H4 (cell line): ENCODE measurements at regions not wholly inside any gene's neighbourhood (a gene's known extent, or its start where the extent isn't known, plus 50 kb on each side); places are given as distances from the start of the nearest gene placed in this dataset.

Experiments
- DNase-seq: peaks from one replicate; pipeline ENCODE4 v3.0.0-alpha.2; 2015; ENCODE audit warnings: low spot score

- DNase-seq = no peak
Observed at GRCh38 chr14:31943861-31944255, 133.2 kb upstream of the ARHGAP5 start.

GRCh38 chr14:31944256-31945073 lies 132.6 kb upstream of the ARHGAP5 start:
- no peak for DNase-seq

GRCh38 chr14:31945074-31945613 lies 132.0 kb upstream of the ARHGAP5 start:
- no peak for DNase-seq

GRCh38 chr14:31945701-31946100 lies 131.4 kb upstream of the ARHGAP5 start:
- no peak for DNase-seq

- DNase-seq = no peak
Observed at GRCh38 chr14:31947076-31947475, 130.0 kb upstream of the ARHGAP5 start.

- no peak for DNase-seq
Observed at GRCh38 chr14:31947680-31948595, 129.2 kb upstream of the ARHGAP5 start.

GRCh38 chr14:31949709-31950108 lies 127.4 kb upstream of the ARHGAP5 start:
- DNase-seq = peak; percentile 58

GRCh38 chr14:31950331-31950730 lies 126.8 kb upstream of the ARHGAP5 start:
- DNase-seq = no peak

- DNase-seq = peak; percentile 69
Observed at GRCh38 chr14:31950764-31951637, 126.1 kb upstream of the ARHGAP5 start.

GRCh38 chr14:31951638-31951964 lies 125.5 kb upstream of the ARHGAP5 start:
- no peak for DNase-seq

- DNase-seq = no peak
Observed at GRCh38 chr14:31952573-31952972, 124.5 kb upstream of the ARHGAP5 start.

- no peak for DNase-seq
Observed at GRCh38 chr14:31953210-31953609, 123.9 kb upstream of the ARHGAP5 start.

GRCh38 chr14:31954991-31955390 lies 122.1 kb upstream of the ARHGAP5 start:
- DNase-seq = no peak

GRCh38 chr14:31955936-31956579 lies 121.0 kb upstream of the ARHGAP5 start:
- DNase-seq = no peak

- DNase-seq = no peak
Observed at GRCh38 chr14:31957565-31957964, 119.5 kb upstream of the ARHGAP5 start.

- no peak for DNase-seq
Observed at GRCh38 chr14:31960039-31960438, 117.1 kb upstream of the ARHGAP5 start.

- DNase-seq = no peak
Observed at GRCh38 chr14:31961896-31962295, 115.2 kb upstream of the ARHGAP5 start.

- no peak for DNase-seq
Observed at GRCh38 chr14:31962920-31963319, 114.2 kb upstream of the ARHGAP5 start.

- DNase-seq = no peak
Observed at GRCh38 chr14:31963587-31963986, 113.5 kb upstream of the ARHGAP5 start.

GRCh38 chr14:31964490-31964889 lies 112.6 kb upstream of the ARHGAP5 start:
- DNase-seq = no peak

GRCh38 chr14:31965071-31965734 lies 111.9 kb upstream of the ARHGAP5 start:
- no peak for DNase-seq
